Mesenteric fat pad (tissue), 1 donor: ENCODE measurements at regions not wholly inside any gene's neighbourhood (a gene's known extent, or its start where the extent isn't known, plus 50 kb on each side); places are given as distances from the start of the nearest gene placed in this dataset.
"Not testable (repeated sequence)": the region's sequence is repeated elsewhere in the genome, so short reads cannot be mapped to it uniquely, and the experiment has no call there.

ENCODE experiments used
- DNase-seq: peaks from one replicate; pipeline ENCODE4 v3.0.0-alpha.2; 2020; ENCODE audit warnings: low spot score
- donor health status: DM: yes; HTN: yes; CAD: no.

DNA sequence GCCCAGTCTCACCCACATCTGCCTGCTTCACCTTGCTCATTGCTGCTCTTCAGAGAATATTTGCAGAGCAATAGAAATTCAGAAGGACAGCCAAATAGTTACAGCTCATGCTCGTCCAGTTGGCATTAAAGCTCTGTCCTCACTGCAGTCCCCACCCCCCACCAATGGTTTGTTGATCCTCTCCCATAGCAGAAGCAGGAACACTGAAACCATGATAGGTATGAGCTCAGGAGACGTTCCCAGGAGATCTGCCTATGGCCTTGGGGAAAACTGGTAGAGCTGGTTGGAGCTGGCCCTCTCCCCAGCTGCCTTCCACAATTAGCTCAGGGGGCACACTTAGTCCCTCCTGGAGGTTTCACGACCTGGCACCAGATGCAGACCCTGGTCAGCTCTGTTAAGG is 68.6 kb upstream of the KMT2C start:
- no peak for DNase-seq

DNA sequence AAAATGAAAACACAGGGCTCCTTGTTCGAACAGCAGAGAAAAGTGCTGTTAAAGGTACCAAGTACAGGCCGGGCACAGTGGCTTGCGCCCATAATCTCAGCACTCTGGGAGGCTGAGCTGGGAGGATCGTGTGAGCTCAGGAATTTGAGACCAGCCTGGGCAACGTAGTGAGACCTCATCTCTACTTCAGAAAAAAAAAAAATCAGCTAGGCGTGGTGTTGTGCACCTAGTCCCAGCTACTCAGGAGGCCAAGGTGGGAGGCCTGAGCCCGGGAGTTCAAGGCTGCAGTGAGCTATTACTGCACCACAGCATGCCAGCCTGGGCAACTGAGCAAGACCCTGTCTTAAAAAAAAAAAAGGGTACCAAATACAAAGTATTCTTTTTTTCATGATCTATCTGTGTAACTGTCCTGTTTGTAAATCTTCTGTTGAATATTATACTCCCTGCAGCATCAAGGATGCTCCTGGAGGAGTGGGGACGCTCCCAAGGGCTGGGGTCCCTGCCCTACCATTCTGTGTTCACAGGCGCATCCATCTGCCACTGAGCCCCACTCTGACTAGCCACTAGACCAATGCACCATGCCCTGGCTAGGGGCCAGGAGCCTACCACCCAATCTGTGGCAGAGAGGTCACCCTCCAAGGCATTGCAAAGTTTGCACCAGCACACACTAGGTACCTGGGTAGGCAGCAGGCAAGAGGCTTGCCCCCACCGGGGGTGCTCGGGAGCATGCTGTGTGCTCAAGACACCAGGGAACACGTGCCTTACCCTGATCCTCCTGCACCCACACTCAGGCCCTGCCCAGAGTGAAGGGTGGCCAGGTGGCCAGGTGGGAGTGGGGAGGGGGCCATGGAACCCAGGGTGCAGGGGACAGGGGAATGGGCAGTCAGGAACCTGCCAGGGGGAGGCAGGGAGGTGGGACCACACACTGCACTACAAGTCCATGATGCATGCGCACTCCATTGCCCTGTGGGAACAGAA is 67.3 kb upstream of the KMT2C start:
- no peak for DNase-seq

DNA sequence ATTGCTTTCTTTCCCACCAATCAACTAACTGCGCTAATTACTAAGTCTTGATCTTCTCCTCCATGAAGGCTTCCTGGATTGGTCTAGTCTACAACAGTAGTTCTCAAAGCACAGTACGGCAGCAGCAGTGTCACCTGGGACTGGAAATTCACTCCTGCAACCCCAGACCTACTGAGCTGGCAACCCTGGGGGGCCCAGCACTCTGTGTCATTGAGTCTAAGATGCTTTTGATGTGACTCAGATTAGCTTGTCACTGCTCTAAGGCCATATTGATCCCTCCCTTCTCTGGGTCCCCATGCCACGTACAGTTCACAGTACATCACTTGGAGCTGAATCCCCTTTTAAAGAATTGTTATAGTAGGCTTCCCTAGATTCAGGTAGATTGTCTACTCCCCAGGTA is 65.7 kb upstream of the KMT2C start:
- no peak for DNase-seq

DNA sequence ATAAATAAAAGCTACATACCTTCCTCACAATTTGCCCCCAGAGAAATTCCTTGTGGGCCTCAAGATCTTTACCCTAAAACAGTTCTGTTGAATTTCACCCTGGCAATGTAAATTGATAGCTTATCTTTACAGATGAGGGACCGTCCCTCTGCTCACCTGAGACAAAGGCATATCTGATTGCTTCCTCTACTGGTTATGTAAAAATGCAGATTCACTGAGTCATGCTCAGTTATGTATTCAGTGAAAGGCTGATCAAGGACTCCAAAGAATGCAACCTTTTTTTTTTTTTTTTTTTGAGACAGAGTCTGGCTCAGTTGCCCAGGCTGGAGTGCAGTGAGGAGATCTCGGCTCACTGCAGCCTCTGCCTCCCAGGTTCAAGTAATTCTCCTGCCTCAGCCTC is 64.2 kb upstream of the KMT2C start:
- not testable (repeated sequence) for DNase-seq

DNA sequence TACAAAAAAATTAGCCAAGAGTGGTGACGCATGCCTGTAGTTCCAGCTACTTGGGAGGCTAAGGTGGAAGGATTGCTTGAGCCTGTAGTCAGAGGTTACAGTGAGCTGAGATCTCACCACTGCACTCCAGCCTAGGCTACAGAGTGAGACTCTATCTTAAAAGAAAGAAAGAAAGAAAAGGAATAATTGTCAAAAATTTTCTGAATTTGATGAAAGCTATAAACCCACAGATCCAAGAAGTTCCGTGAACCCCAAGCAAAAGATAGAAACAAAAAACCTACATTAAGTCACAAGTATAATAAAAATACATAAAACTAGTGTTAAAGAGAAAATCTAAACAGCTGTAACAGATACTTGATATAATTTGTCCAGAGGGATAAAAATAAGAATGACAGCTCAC is 60.1 kb upstream of the KMT2C start:
- no peak for DNase-seq

DNA sequence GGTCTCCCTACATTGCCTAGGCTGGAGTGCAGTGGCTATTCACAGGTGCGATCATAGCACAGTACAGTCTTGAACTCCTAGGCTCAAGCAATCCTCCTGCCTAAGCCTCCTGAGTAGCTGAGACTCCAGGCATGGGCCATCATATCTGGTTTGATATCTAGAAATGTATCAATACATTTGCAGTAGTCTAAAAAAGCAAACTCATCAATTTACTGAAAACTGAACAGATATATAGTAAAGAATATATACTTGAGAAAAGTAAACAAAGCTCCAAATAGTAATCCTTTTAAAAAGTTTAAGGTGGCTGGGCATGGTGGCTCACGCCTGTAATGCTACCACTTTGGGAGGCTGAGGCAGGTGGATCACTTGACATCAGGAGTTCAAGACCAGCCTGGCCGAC is 57.1 kb upstream of the KMT2C start:
- no peak for DNase-seq

DNA sequence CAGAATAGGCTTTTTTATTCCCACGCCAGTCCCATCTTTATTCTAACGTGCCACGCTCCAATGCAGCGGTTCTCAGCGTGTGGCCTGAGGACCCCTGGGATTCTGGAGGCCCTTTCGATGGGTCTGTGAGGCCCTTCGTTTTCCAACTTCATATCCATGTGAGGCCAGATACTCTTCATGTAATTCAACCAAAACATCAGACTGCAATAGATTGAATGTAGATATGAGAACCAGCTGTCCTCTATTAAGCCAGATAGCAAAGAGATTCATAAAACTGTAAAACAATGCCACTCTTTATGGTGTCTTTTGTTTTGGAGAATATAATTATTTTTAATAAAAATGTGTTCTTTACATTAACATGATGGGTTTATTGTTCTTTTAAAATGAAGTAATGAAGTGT is 53.2 kb upstream of the KMT2C start:
- DNase-seq, result no peak

DNA sequence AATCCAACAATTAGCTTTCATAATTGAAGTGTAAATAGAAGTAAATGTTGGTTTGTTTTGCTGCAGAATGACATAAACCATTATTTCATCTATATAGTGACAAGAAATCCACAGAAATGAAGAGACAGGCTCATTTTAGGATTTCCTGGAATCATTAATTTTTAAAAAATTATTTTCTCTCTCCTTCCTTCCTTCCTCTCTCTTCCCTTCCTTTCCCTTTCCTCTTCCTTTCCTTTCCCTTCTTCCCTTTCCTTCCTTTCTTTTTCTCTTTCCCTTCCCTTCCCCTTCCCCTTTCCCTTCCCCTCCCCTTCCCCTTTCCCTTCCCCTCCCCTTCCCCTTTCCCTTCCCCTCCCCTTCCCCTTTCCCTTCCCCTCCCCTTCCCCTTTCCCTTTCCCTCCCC is 51.2 kb upstream of the KMT2C start:
- DNase-seq, result no peak

DNA sequence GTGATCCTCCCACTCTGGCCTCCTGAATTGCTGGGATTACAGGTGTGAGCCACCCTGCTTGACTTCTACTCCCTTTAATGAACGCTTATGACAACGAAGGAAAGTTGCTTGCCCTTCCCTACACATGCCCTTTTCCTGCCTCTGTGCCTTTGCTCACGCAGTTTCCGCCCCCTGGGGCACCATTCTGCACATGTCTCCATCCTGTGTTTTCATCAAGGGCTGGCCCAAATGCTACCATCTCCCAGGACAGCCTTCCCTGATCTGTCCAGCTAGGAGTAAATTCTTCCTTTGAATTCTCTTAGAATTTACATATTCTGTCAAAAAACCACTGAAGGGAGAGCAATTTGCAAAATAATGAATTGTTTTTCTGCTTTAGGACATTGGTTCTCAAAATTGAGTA is 50.0 kb upstream of the KMT2C start:
- no peak for DNase-seq
